HEK293 (cell line): ENCODE measurements at regions not wholly inside any gene's neighbourhood (a gene's known extent, or its start where the extent isn't known, plus 50 kb on each side); places are given as distances from the start of the nearest gene placed in this dataset.

ENCODE experiments used
- CTCF ChIA-PET: fragments of 350-600 bp; formaldehyde crosslinking; extraction: SDS; loops from one replicate; lab custom pipeline; 2021; ENCODE audit warnings: antibody characterized with exemption; lab: Yijun Ruan, JAX
- POLR2A ChIA-PET: fragments of 300-600 bp; formaldehyde crosslinking; extraction: SDS; loops from one replicate; lab custom pipeline; 2020; ENCODE audit warnings: antibody characterized with exemption, inconsistent platforms; lab: Yijun Ruan, JAX
- H3K27ac ChIP-seq: fragments of 200-500 bp; sonication (Bioruptor generic); 2 replicates; pipeline ENCODE4 v1.5.1; 2014; ENCODE audit warnings: low read depth, low read length, control low read depth, inconsistent platforms; ENCODE audit errors: extremely low read depth
- H3K36me3 ChIP-seq, 2 experiments: fragments of 200-500 bp in 1 of 2; sonication (Bioruptor generic) in 1 of 2; 1 replicate in 1 of 2; 2 replicates in 1 of 2; pipeline ENCODE4 v1.5.1; 2014 to 2017; ENCODE audit warnings: inconsistent platforms in 2 of 2, low read length in 2 of 2; ENCODE audit not compliant: control insufficient read depth in 2 of 2, insufficient read depth in 1 of 2
- H3K4me1 ChIP-seq: fragments of 200-500 bp; sonication (Bioruptor generic); 2 replicates; pipeline ENCODE4 v1.5.1; 2014; ENCODE audit warnings: mild to moderate bottlenecking, low read length, inconsistent platforms; ENCODE audit not compliant: control insufficient read depth, insufficient read depth
- H3K4me3 ChIP-seq: 2 replicates; pipeline ENCODE4 v1.5.1; 2011; ENCODE audit warnings: low read depth, mild to moderate bottlenecking, control low read depth, low read length, moderate library complexity
- H3K9me3 ChIP-seq: fragments of 200-500 bp; sonication (Bioruptor generic); 2 replicates; pipeline ENCODE4 v1.5.1; 2014; ENCODE audit warnings: low read depth, low read length, inconsistent platforms; ENCODE audit not compliant: control insufficient read depth, insufficient read depth
- FEZF1 ChIP-seq: fragments of 450-650 bp; formaldehyde crosslinking; IDR thresholded peaks from 2 replicates; pipeline ENCODE4 v1.5.1; 2016; ENCODE audit warnings: missing biosample characterization, missing genetic modification characterization
- HOXD13 ChIP-seq: sonication (generic); formaldehyde crosslinking; IDR thresholded peaks from 2 replicates; pipeline ENCODE4 v1.8.0; 2022; ENCODE audit warnings: missing genetic modification reagents, borderline replicate concordance
- KLF10 ChIP-seq: fragments of 450-650 bp; IDR thresholded peaks from 2 replicates; pipeline ENCODE4 v1.5.1; 2018; ENCODE audit warnings: missing biosample characterization, mild to moderate bottlenecking, missing genetic modification characterization
- KLF9 ChIP-seq: fragments of 450-650 bp; formaldehyde crosslinking; IDR thresholded peaks from 2 replicates; pipeline ENCODE4 v1.5.1; 2016; ENCODE audit warnings: missing biosample characterization, missing genetic modification characterization, low read depth
- PRDM10 ChIP-seq: fragments of 450-650 bp; formaldehyde crosslinking; IDR thresholded peaks from 2 replicates; pipeline ENCODE4 v1.5.1; 2016; ENCODE audit warnings: missing biosample characterization, missing genetic modification characterization
- ZFP37 ChIP-seq: fragments of 450-650 bp; formaldehyde crosslinking; IDR thresholded peaks from 2 replicates; pipeline ENCODE4 v1.5.1; 2016; ENCODE audit warnings: missing biosample characterization, missing genetic modification characterization
- ZFP41 ChIP-seq: fragments of 450-650 bp; formaldehyde crosslinking; IDR thresholded peaks from 2 replicates; pipeline ENCODE4 v1.5.1; 2016; ENCODE audit warnings: missing biosample characterization, missing genetic modification characterization, borderline replicate concordance
- ZNF140 ChIP-seq: fragments of 450-650 bp; formaldehyde crosslinking; IDR thresholded peaks from 2 replicates; pipeline ENCODE4 v1.5.1; 2016; ENCODE audit warnings: missing biosample characterization, missing genetic modification characterization
- ZNF24 ChIP-seq: fragments of 450-650 bp; formaldehyde crosslinking; IDR thresholded peaks from 2 replicates; pipeline ENCODE4 v1.5.1; 2016; ENCODE audit warnings: missing biosample characterization, missing genetic modification characterization
- ZNF292 ChIP-seq: fragments of 450-650 bp; formaldehyde crosslinking; IDR thresholded peaks from 2 replicates; pipeline ENCODE4 v1.5.1; 2016; ENCODE audit warnings: low read depth, missing biosample characterization, missing genetic modification characterization, borderline replicate concordance
- ZNF394 ChIP-seq: fragments of 450-650 bp; formaldehyde crosslinking; IDR thresholded peaks from 2 replicates; pipeline ENCODE4 v1.5.1; 2016; ENCODE audit warnings: missing biosample characterization, missing genetic modification characterization, mild to moderate bottlenecking, moderate library complexity, borderline replicate concordance
- ZNF404 ChIP-seq: fragments of 450-650 bp; formaldehyde crosslinking; IDR thresholded peaks from 2 replicates; pipeline ENCODE4 v1.5.1; 2017; ENCODE audit warnings: missing biosample characterization, missing genetic modification characterization
- ZNF426 ChIP-seq: fragments of 450-650 bp; formaldehyde crosslinking; IDR thresholded peaks from 2 replicates; pipeline ENCODE4 v1.5.1; 2017; ENCODE audit warnings: missing biosample characterization, missing genetic modification characterization, mild to moderate bottlenecking, inconsistent platforms, moderate library complexity
- ZNF548 ChIP-seq: fragments of 450-650 bp; formaldehyde crosslinking; IDR thresholded peaks from 2 replicates; pipeline ENCODE4 v1.5.1; 2016; ENCODE audit warnings: missing biosample characterization, missing genetic modification characterization
- ZNF658 ChIP-seq: fragments of 450-650 bp; formaldehyde crosslinking; IDR thresholded peaks from 2 replicates; pipeline ENCODE4; 2016; ENCODE audit warnings: missing biosample characterization, missing genetic modification characterization
- ZNF785 ChIP-seq: fragments of 450-650 bp; formaldehyde crosslinking; IDR thresholded peaks from 2 replicates; pipeline ENCODE4 v1.5.1; 2016; ENCODE audit warnings: missing biosample characterization, missing genetic modification characterization
- ZNF843 ChIP-seq: fragments of 450-650 bp; formaldehyde crosslinking; IDR thresholded peaks from 2 replicates; pipeline ENCODE4 v1.5.1; 2016; ENCODE audit warnings: missing biosample characterization, missing genetic modification characterization
- ZSCAN23 ChIP-seq: fragments of 450-650 bp; formaldehyde crosslinking; IDR thresholded peaks from 2 replicates; pipeline ENCODE4 v1.5.1; 2016; ENCODE audit warnings: missing biosample characterization, missing genetic modification characterization
- ZSCAN30 ChIP-seq: fragments of 450-650 bp; IDR thresholded peaks from 2 replicates; pipeline ENCODE4 v1.5.1; 2018; ENCODE audit warnings: missing biosample characterization, mild to moderate bottlenecking, missing genetic modification characterization, moderate library complexity
- TF ChIP-seq, protein P1 (sequence below): fragments of 450-650 bp; formaldehyde crosslinking; IDR thresholded peaks from 2 replicates; pipeline ENCODE4 v1.5.1; 2016; ENCODE audit warnings: missing biosample characterization, missing genetic modification characterization
- TF ChIP-seq, protein P2 (sequence below): fragments of 450-650 bp; formaldehyde crosslinking; IDR thresholded peaks from 2 replicates; pipeline ENCODE4 v1.5.1; 2017; ENCODE audit warnings: missing biosample characterization, mild to moderate bottlenecking, missing genetic modification characterization, moderate library complexity

- 0 out of 2 replicates have a peak, but pooled peaks have one; percentile 20 for TF ChIP-seq HOXD13 (CRISPR knock-in tag)
- peak; percentile 98 for TF ChIP-seq ZSCAN30 (tag by site-specific recombination)
- peak; percentile 93 for TF ChIP-seq ZNF843 (tag by site-specific recombination)
- TF ChIP-seq FEZF1 (tag by site-specific recombination) = peak; percentile 65
- no peak for TF ChIP-seq ZNF404 (tag by site-specific recombination)
- peak; percentile 48; the same call in 1 of the 2 replicates for TF ChIP-seq KLF10
- no peak for TF ChIP-seq ZSCAN23
- no peak for TF ChIP-seq ZNF292
- no peak for TF ChIP-seq KLF9
Observed at GRCh38 chr12:89970722-89971121, 262.1 kb upstream of the ATP2B1 start (continued).

DNA sequence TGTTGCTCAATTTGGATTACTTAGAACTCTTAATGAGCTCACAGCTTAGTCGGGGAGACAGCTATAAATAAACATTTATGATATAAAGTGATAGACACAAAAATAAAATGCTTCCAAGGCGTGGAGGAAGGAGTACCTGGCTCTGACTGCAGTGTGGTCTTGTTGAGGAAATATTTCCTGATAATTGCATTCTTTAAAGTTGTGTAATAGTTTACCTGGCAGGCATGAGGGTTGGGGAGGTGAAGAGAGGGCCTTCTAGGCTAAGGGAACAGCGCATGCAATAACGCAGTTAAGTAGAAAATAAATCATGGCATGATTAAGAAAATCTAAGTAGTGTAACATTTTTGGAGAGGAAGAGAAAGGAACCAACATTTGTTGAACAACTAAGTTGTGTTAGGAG is 260.5 kb upstream of the ATP2B1 start:
- H3K9me3 ChIP-seq = no peaks in the 10 kb centered on the region
- TF ChIP-seq, protein P1, sequence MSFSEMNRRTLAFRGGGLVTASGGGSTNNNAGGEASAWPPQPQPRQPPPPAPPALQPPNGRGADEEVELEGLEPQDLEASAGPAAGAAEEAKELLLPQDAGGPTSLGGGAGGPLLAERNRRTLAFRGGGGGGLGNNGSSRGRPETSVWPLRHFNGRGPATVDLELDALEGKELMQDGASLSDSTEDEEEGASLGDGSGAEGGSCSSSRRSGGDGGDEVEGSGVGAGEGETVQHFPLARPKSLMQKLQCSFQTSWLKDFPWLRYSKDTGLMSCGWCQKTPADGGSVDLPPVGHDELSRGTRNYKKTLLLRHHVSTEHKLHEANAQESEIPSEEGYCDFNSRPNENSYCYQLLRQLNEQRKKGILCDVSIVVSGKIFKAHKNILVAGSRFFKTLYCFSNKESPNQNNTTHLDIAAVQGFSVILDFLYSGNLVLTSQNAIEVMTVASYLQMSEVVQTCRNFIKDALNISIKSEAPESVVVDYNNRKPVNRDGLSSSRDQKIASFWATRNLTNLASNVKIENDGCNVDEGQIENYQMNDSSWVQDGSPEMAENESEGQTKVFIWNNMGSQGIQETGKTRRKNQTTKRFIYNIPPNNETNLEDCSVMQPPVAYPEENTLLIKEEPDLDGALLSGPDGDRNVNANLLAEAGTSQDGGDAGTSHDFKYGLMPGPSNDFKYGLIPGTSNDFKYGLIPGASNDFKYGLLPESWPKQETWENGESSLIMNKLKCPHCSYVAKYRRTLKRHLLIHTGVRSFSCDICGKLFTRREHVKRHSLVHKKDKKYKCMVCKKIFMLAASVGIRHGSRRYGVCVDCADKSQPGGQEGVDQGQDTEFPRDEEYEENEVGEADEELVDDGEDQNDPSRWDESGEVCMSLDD = no peak
- TF ChIP-seq ZNF140 (tag by site-specific recombination) (no peak), ZNF785 (tag by site-specific recombination) (no peak), ZNF394 (tag by site-specific recombination) (no peak), ZFP41 (tag by site-specific recombination) (no peak), ZNF24 (tag by site-specific recombination) (no peak), ZFP37 (tag by site-specific recombination) (no peak), PRDM10 (tag by site-specific recombination) (no peak), ZNF658 (tag by site-specific recombination) (no peak), ZNF548 (tag by site-specific recombination) (no peak), ZNF426 (tag by site-specific recombination) (no peak)
- TF ChIP-seq, protein P2, sequence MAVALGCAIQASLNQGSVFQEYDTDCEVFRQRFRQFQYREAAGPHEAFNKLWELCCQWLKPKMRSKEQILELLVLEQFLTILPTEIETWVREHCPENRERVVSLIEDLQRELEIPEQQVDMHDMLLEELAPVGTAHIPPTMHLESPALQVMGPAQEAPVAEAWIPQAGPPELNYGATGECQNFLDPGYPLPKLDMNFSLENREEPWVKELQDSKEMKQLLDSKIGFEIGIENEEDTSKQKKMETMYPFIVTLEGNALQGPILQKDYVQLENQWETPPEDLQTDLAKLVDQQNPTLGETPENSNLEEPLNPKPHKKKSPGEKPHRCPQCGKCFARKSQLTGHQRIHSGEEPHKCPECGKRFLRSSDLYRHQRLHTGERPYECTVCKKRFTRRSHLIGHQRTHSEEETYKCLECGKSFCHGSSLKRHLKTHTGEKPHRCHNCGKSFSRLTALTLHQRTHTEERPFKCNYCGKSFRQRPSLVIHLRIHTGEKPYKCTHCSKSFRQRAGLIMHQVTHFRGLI (tag by site-specific recombination) = no peak
- POLR2A ChIA-PET = no interaction called here
- H3K27ac ChIP-seq = no peak overlapping the region
- no peaks in the 10 kb centered on the region for H3K36me3 ChIP-seq
- CTCF ChIA-PET = interaction anchor here (0.6 kb wide), 2 partner anchors 75 to 120 kb away, joined by 3 read pairs; no protein-coding TSS in a partner anchor
- H3K4me3 ChIP-seq = no peak overlapping the region
- H3K4me1 ChIP-seq = peaks cover 9% of the 10 kb centered on the region
